T-helper 1 cell treated with Interleukin-12 subunit alpha and Interleukin-12 subunit beta and Interleukin-4 antibody, amounts not matched to agents 30 ng/mL and 1 ng/mL, for 36 hours (primary cell): ENCODE measurements at regions not wholly inside any gene's neighbourhood (a gene's known extent, or its start where the extent isn't known, plus 50 kb on each side); places are given as distances from the start of the nearest gene placed in this dataset.
"Not testable (repeated sequence)": the region's sequence is repeated elsewhere in the genome, so short reads cannot be mapped to it uniquely, and the experiment has no call there.

Source experiments
- intact Hi-C: fragments of 100-400 bp; cut with micrococcal nuclease; formaldehyde crosslinking; loops from one replicate; pipeline ENCODE4 v1.15.1; 2024

DNA sequence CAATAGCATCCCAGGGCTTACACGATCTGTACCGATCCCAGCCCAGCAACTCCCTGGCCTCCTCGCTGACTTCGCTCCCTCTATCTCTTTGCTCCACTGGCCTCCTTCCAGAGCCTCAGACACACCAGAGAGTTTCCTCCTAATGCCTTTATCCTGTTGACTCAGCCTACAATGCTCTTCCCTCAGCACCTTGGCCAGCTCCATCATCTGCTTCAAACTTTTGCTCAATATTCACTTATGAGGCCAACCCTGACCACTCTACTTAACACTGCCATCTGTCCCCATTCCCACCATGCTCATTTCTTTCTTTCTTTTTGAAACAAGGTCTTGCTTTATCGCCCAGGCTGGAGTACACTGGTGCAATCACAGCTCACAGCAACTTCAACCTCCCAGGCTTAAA lies 180.9 kb downstream of the CEP170 start:
- intact Hi-C loops, result not testable (repeated sequence)

DNA sequence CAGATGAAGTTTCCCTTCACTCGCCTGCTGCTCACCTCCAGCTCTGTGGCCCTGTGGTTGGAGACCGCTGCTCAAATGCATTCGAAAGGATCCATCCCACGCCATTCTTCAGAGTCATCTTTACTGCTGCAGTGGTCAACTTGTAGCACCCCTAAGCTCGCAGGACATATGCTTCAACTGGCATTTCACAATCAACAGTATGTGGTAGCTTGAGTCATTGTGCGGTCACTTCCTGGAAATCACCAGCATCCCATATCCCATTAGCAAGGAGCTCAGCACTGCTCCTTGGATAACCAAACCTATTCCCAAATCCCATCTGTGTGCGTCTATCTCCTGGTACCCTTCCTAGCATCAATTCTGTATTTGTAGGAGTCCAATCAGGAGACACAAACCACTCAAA lies 188.0 kb downstream of the CEP170 start:
- intact Hi-C loops, result not testable (repeated sequence)

DNA sequence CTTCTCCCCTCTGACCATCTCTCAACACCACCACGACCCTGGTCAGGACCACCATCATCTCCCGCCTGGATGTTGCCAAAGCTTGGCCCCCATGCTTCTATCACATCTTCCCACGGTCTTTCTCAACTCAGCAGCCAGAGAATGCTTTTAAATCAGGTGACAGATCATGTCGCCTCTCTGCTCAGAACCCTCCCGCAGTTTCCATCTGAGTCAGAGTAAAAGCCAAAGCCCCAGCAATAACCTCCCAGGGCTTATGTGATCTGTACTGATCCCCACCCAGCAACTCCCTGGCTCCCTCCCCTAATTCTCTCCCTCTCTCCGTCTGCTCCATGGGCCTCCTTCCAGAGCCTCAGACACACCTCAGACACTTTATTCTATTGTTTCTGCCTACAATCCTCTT lies 193.1 kb downstream of the CEP170 start:
- intact Hi-C loops, result not testable (repeated sequence)

DNA sequence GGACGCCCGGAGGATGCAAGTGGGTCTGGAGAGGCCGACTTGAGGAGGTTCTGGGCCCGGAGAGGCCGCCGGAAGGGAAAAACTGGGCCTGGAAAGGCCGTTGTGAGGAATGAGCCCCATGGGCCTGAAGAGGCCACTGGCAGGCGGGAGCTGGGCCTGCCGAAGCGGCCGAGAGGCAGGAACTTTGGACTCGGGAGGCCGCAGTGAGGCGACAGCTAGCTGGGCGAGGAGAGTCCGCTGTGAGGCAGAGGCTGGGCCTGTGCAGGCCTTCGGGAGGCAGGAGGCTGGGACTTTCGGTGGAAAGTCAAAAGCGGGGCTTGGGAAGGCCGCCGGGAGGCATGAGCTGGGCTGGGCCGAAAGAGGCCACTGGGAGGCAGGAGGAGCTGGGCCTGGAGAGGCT lies 199.6 kb downstream of the CEP170 start:
- intact Hi-C loops, result loop anchor here (10.0 kb wide), 1 partner anchor 269 kb away; no protein-coding TSS in a partner anchor

DNA sequence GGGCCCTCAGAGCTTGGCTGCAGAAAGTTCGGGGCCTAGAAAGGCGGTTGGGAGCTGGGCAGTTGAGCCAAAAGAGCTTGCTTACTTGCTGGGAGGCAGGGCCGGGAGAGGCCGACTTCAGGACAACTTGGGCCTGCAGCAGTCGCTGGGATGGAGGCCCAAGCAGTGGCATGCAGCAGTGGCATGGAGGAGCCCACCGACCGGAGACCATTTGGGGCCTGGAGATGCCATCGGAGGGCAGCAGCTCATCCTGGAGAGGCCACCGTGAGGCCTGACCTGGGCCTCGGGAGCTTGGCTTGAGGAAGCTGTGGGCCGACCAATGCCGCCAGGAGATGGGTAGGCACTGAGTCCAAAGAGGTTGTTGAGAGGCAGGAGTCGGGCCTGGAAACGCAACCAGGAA lies 200.0 kb downstream of the CEP170 start:
- intact Hi-C loops, result loop anchor here (10.0 kb wide), 1 partner anchor 270 kb away; no protein-coding TSS in a partner anchor

DNA sequence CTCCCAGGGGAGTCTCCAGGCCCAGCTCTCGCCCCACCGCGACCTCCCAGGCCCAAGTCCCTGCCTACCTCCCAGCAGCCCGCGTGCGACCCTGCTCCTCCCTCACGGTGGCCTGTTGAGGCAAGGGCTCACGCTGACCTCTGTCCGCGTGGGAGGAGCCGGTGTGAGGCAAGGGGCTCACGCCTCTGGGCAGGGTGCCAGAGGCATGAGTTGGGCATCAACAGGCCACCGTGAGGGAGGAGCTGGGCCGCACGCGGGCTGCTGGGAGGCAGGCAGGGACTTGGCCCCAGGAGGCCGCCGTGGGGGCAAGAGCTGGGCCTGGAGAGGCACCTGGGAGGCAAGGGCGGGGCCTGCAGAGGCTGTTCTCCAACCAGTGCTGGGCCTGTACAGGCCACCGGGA lies 200.4 kb downstream of the CEP170 start:
- intact Hi-C loops, result loop anchor here (10.0 kb wide), 1 partner anchor 270 kb away; no protein-coding TSS in a partner anchor

DNA sequence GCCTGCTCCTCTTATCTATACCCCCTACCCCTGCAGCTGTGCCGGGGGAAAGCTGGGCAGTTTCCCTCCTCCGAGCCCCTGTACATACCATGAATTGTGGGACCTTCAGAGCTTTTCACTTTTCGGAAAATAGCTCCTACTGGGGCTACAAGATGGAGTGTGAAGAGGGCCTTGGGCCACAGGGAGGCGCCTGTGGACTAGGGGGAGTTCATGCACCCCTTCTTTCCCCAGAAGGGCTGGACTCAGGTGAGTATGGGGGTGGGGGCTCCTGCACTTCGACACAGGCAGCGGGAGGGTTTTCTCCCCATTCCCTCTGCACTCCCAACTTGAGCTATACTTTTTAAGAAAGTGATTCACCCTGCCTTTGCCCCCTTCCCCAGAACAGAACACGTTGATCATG lies 202.0 kb downstream of the CEP170 start:
- intact Hi-C loops, result loop anchor here (10.0 kb wide), 1 partner anchor 272 kb away; no protein-coding TSS in a partner anchor

DNA sequence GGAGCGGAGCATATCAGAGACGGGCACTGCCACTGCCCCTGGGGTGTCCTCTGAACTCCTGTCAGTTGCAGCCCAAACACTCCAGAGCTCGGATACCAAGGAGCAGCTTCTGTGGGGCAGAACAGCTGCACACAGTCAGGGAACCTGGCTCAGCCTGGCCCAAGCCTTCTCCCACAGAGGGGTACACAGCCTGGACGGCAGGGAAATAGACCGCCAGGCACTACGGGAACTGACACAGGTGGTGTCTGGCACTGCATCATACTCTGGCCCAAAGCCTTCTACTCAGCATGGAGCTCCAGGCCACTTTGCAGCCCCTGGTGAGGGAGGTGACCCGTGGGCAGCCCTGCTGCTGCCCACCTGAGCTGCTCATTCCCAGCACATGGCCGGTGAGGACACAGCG lies 204.5 kb downstream of the CEP170 start:
- intact Hi-C loops, result loop anchor here (10.0 kb wide), 1 partner anchor 274 kb away; no protein-coding TSS in a partner anchor

DNA sequence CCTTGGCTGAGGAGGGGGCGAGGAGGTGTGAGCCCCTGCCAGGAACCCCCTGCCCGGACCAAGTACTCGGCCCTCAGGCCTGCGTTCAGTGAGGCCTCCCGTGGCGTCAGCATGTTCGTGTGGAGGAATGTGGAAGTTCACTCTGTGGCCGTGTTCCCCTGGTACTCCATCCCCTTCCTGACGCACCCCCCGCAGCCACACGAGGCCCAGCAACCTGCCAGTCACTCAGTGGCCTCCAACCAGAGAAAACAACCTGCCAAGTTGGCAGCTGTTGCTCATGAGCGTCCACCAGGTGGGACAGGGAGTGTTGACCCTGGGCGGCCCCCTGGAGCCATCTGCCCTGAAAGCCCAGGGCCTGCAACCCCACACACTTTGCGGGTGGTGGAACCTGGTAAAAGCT lies 205.4 kb downstream of the CEP170 start:
- intact Hi-C loops, result loop anchor here (10.0 kb wide), 1 partner anchor 275 kb away; no protein-coding TSS in a partner anchor

DNA sequence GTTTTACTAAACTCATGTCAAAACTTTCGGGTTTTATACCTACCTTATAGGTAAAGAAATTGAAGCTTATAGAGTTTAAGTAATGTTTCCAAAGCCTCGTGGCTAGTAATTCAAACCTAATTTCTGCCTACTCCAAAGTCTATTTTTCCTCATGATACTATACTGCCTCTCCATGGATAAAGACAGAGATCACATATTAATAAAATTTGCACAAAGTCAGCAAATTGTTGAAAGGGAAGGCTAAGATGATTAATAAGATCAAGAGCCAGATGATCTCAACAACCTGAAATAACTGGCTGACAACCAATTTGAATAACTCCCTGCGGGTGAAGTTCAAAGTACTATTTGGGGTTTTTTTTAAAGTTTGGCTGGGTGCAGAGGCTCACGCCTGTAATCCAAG lies 233.7 kb downstream of the CEP170 start:
- intact Hi-C loops, result not testable (repeated sequence)

DNA sequence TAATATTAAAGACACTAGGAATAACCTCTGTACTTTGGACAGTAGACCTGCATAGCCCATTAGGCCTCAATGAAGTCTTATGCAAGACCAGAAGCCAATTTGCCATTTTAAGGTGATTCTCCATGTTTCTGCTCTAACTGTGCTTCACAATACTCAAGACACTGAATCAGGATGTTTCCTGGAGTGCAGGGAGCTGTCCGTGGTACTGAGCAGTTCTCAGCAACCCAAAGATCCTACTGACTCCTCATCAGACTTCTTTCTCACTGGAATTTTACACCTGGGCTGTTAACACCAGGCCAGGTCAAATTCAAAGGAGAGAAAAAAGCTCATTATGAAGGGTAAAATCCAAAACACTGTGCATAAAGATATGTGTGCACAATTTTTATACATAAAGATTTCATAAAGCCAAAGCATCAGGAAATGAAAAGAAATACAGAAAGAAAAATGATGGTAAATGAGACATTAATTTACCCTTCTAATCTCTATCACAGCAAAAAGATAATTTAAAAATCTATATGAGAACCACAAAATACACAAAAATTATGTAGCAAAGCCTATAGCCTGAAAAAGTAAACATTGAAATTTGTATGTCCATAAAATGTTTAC lies 235.9 kb downstream of the CEP170 start:
- intact Hi-C loops, result not testable (repeated sequence)

DNA sequence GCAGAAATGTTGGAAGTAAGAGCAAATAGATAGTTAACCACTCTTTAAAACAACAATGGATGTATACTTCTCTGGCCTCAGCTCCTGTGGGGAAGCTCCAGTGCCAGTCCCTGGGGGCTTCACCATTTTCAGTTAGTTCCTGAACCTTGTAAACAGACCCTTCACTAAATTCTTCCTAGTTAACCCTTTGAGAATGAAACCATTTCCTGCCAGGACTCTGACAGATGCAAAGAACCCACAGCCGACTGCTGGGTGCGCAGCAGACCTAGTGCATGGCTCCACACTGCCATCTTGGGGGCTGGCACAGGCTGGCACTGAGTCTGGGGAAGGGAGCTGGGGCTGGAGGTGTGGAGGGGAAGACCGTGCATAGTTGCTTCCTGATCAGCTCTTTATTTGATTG lies 244.4 kb downstream of the CEP170 start:
- intact Hi-C loops, result not testable (repeated sequence)

DNA sequence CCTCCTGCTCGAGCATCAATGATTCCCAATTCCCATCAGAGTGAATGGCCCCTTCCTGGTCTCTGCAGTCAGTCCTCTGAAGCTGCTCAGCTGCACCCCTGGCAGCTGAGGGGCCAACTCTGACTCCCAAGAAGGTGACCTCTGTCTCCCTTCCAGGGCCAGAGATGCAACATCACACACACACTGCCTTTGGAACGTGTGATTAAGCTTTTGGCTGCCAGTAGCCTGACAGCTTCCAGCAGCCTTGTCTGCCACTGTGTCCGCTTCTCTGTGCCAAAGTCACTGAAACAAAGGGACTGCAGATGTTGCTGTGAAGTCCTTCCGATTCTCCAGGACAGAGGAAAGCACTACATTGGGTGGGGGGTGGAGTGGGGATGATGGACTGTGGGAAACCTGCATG lies 254.1 kb downstream of the CEP170 start:
- intact Hi-C loops, result not testable (repeated sequence)

DNA sequence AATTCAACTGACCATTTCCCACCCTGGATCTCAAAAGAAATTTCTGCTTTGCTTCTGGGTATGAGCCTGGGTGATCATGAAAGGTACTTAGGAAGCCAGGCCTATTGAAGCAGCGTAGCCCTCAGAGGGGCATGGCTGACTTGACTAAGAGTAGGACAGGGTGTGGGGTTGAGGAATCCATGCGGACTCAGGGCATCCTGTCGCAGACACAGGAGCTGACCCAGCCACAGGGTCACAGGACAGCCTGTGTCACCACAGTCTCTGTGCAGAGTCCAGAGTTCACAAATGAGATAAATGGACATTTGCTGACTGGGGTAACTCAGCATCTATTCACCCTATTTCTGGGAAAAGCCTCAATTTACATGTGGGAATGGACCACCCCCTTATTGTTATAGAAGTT lies 262.3 kb downstream of the CEP170 start:
- intact Hi-C loops, result not testable (repeated sequence)

DNA sequence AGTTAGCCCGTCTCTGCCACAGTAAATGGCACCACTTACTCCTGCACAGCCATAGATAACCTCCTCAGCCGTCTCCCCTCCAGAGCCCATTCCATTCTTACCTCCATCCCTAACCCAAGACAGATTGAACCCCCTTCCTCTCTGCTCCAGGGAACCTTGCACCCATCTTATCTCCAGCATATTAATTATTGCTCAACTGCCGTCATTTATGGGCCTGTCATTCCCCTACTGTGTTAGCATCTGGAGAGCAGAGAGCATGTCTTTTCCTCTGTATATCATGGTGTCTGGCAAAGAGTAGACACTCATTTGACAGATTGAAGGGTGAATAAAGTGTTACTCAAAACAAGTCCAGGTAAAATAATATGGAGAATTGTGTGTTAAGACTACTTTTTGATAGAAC lies 270.0 kb downstream of the CEP170 start:
- intact Hi-C loops, result not testable (repeated sequence)

DNA sequence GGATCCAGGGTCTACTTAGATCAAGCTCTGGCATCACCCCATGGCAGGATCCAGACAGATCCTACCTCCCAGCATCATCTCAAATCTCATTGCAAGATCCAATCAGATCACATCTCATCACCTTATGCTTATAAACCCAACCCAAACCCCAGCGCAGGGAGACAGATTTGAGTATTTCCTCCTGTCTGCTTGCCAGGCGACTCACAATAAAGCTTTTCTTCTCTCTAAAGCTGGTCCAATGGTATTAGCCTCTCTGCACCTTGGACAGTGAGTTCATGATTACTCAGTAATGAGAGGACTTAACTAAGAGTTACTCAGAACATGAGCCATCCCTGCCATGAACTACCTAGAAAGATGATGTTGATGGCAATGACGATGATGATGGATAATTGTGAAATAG lies 281.7 kb downstream of the CEP170 start:
- intact Hi-C loops, result not testable (repeated sequence)

DNA sequence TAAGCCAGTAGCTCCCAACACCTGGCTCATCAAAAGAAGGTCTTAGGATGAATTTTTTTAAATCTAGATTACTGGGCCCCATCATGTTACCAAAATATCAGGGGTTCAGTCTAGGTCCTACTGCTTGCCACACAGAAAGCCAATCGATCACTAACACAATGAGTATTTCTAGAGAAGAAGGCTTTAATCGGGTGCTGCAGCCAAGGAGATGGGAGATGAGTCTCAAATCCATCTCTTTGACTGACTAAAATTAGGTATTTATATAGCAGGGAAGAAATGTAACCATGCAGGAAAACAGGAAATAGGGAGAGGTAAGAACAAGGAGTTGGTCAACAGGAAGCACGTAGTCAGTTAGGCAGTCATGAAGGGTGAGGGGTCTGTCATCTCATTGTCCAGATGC lies 288.2 kb downstream of the CEP170 start:
- intact Hi-C loops, result no loop called here

DNA sequence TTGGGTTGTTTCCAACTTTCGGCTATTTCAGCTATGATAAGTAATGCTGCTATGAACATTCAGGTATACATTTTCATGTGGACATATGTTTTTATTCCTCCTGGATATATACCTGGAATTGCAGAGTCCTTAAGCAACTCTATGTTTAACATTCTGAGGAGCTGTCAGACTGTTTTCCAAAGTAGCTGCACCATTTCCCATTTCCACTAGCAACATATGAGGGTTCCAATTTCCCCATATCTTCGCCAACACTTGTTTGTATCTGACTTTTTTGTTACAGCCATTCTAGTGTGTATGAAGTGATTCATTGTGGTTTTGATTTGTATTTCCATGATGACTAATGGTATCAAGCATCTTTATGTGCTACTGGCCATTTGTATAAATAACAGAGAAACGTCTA lies 295.7 kb downstream of the CEP170 start:
- intact Hi-C loops, result not testable (repeated sequence)

DNA sequence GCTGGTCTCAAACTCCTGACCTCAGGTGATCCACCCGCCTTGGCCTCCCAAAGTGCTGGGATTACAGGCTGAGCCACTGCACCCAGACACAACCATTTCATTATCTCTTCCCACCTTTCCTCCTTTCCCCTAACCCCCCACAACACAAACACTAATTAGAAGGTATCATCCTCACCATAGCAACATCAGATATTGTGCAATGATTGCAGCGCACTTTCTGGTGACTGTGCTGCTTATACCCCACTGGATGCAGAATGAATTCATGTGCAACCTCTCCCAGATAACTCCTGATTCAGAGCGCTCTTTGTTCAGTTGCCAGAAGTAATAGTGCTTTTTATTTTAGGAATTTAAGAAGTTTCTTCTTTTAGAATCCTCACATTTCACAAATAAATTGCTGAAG lies 300.1 kb downstream of the CEP170 start:
- intact Hi-C loops, result not testable (repeated sequence)

DNA sequence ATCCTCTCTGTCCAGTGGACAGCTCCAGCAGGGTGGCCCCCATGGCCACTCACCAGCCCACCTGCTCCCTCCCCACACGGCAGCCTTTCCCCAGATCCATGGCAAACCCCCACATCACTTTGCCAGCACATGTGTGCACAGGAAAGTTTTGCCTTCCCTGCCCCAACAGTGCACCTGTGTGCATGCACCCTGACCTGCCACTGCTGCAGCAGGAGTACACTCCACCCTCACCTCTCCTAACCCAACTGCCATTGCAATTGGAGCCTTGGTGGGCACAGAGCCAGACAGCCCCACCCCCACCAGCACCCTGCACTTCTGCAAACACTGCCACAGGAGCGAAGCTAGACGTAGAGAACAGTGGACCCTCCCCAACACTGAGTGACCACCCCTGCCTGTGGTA lies 308.9 kb downstream of the CEP170 start:
- intact Hi-C loops, result no loop called here

DNA sequence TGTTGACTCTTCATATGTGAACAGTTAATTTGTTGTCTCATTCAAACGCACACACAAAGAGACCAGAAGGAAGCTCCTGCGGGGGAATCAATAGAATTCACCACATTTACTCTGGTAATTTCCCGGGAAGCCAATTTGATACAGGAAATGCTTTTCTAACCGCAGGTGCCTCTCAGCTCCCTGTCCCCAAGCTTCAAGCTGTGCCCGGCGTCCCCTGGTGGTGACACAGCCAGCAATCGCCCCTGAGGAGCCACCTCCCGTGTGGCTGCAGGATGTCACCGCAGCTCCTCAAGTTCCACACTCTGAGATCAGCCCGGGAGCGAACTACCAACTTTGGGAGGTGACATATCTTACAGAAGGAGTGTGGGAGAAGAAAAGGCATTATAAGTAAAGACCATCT lies 318.4 kb downstream of the CEP170 start:
- intact Hi-C loops, result not testable (repeated sequence)

DNA sequence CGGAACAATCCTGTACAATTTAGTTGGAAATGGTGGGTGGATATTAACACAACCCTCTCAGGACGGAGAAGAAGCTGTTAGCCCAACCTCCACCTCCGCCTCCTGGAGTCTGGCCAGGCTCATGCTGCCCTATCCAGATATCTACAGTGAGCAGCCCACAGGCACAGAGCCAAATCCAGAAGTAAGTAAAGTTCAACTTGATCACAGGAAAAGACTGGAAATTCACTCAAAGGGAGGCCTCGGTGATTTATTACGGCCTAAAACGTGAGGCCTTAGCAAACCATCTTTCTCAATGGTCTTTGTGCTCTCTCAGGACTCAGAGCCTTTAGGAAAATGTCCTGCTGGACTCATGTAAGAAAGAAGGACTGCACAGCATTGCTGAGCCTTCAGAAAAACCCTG lies 330.4 kb downstream of the CEP170 start:
- intact Hi-C loops, result not testable (repeated sequence)

DNA sequence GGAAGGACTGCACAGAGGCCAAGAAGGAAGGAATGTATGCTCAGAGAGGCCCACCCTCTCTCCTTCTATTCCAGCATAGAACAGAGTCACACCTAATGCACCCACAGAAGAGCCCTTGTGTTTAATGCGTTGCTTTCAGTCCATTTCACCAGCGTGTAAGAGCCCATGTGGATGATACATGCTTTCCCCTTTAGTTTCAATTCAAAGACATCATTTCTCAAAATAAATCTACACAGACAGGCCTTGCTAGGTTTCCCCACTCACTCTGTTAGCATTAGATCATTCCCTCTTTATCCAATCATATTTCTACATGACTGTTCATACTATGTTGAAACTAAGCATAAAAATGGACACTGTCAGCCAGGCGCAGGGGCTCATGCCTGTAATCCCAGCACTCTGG lies 331.5 kb downstream of the CEP170 start:
- intact Hi-C loops, result not testable (repeated sequence)

DNA sequence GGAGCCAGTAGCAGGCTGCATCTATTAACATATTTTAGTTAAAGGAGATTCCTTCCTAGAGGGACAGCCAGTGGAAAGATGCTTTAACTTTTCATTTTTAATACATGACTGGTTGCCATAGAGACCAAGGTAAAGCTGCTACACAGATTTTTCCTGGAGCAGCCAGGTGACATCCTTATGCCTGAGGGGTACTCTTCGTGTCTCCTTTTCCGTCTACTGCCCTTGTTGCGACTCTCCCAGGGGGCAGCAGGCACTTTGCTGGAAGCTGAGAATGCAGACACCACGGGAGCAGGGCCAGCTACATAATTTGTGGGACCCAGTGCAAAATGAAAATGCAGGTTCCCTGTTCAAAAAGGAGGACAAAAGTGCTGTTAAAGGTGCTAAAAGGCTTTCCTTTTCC lies 340.4 kb downstream of the CEP170 start:
- intact Hi-C loops, result not testable (repeated sequence)
